GM18867 (cell line): ENCODE measurements at regions not wholly inside any gene's neighbourhood (a gene's known extent, or its start where the extent isn't known, plus 50 kb on each side); places are given as distances from the start of the nearest gene placed in this dataset.
"Not testable (repeated sequence)": the region's sequence is repeated elsewhere in the genome, so short reads cannot be mapped to it uniquely, and the experiment has no call there.

Experiments used
- ATAC-seq: cut with Tn5 transposase; IDR thresholded peaks from one replicate; pipeline ENCODE4 v1.9.1; 2021; ENCODE audit warnings: mild to moderate bottlenecking, moderate library complexity; ENCODE audit not compliant: unreplicated experiment

- not testable (repeated sequence) for ATAC-seq
Measured at GRCh38 chr13:48883786-48884185, 91.9 kb upstream of the FNDC3A start.

- no peak for ATAC-seq
Measured at GRCh38 chr13:48885027-48885395, 90.7 kb upstream of the FNDC3A start.

- no peak for ATAC-seq
Measured at GRCh38 chr13:48888613-48889012, 87.1 kb upstream of the FNDC3A start.

- ATAC-seq: no peak
Measured at GRCh38 chr13:48890391-48890790, 85.3 kb upstream of the FNDC3A start.

GRCh38 chr13:48891586-48891985 is 84.1 kb upstream of the FNDC3A start:
- ATAC-seq: no peak

GRCh38 chr13:48892053-48892687 is 83.5 kb upstream of the FNDC3A start:
- ATAC-seq: peak; percentile 58

GRCh38 chr13:48892688-48893075 is 83.0 kb upstream of the FNDC3A start:
- ATAC-seq: no peak

GRCh38 chr13:48896312-48896711 is 79.4 kb upstream of the FNDC3A start:
- ATAC-seq: no peak

- no peak for ATAC-seq
Measured at GRCh38 chr13:48901781-48902180, 73.9 kb upstream of the FNDC3A start.

- no peak for ATAC-seq
Measured at GRCh38 chr13:48902368-48902767, 73.3 kb upstream of the FNDC3A start.

GRCh38 chr13:48904668-48905290 is 70.9 kb upstream of the FNDC3A start:
- ATAC-seq: no peak

GRCh38 chr13:48906200-48906599 is 69.5 kb upstream of the FNDC3A start:
- no peak for ATAC-seq

- ATAC-seq: no peak
Measured at GRCh38 chr13:48908381-48909055, 67.2 kb upstream of the FNDC3A start.

GRCh38 chr13:48909056-48909389 is 66.7 kb upstream of the FNDC3A start:
- ATAC-seq: no peak

- no peak for ATAC-seq
Measured at GRCh38 chr13:48910686-48911085, 65.0 kb upstream of the FNDC3A start.

- no peak for ATAC-seq
Measured at GRCh38 chr13:48919751-48920150, 56.0 kb upstream of the FNDC3A start.

GRCh38 chr13:48920730-48921129 is 55.0 kb upstream of the FNDC3A start:
- no peak for ATAC-seq

- no peak for ATAC-seq
Measured at GRCh38 chr13:48923376-48923775, 52.3 kb upstream of the FNDC3A start.

GRCh38 chr13:48925001-48925400 is 50.7 kb upstream of the FNDC3A start:
- no peak for ATAC-seq
